ENCODE measurements at regions not wholly inside any gene's neighbourhood (a gene's known extent, or its start where the extent isn't known, plus 50 kb on each side); places are given as distances from the start of the nearest gene placed in this dataset.

- Mint-ChIP-seq H3K9me3 (ENCODE audit: low read depth) (peaks cover 22% of the 10 kb centered on the region), H3K4me1 (no peaks in the 10 kb centered on the region), H3K36me3 (no peaks in the 10 kb centered on the region), H3K4me3 (no peak overlapping the region), H3K27me3 (no peaks in the 10 kb centered on the region), H3K27ac (no peak overlapping the region)
- ATAC-seq (no peak), DNase-seq (no peak)
- CTCF ChIA-PET: no interaction called here
These were observed 253.1 kb upstream of the POM121L12 start for GRCh38 chr7:52782348-52782747.

GRCh38 chr7:52781250-52781649 is 254.2 kb upstream of the POM121L12 start:
- Mint-ChIP-seq H3K4me1 (no peaks in the 10 kb centered on the region), H3K36me3 (no peaks in the 10 kb centered on the region), H3K27ac (no peak overlapping the region), H3K9me3 (ENCODE audit: low read depth) (peaks cover 24% of the 10 kb centered on the region), H3K4me3 (no peak overlapping the region), H3K27me3 (no peaks in the 10 kb centered on the region)
- no peak for ATAC-seq
- CTCF ChIA-PET: no interaction called here
- DNase-seq: no peak

- CTCF ChIA-PET: no interaction called here
- Mint-ChIP-seq H3K9me3 (ENCODE audit: low read depth) (peaks cover 30% of the 10 kb centered on the region), H3K36me3 (no peaks in the 10 kb centered on the region), H3K4me3 (no peak overlapping the region), H3K27me3 (no peaks in the 10 kb centered on the region), H3K4me1 (no peaks in the 10 kb centered on the region), H3K27ac (no peak overlapping the region)
- DNase-seq: no peak
- no peak for ATAC-seq
These were observed 256.4 kb upstream of the POM121L12 start for GRCh38 chr7:52779004-52779403.

GRCh38 chr7:52777051-52777822 is 258.2 kb upstream of the POM121L12 start:
- H3K4me1 Mint-ChIP-seq: no peaks in the 10 kb centered on the region
- ATAC-seq (no peak), DNase-seq (no peak)
- no peak overlapping the region for H3K27ac Mint-ChIP-seq
- no peaks in the 10 kb centered on the region for H3K36me3 Mint-ChIP-seq
- CTCF ChIA-PET: interaction anchor here (0.7 kb wide), 1 partner anchor 1071 kb away, joined by 3 read pairs; no protein-coding TSS in a partner anchor
- H3K9me3 Mint-ChIP-seq (ENCODE audit: low read depth): peaks cover 25% of the 10 kb centered on the region
- no peak overlapping the region for H3K4me3 Mint-ChIP-seq
- no peaks in the 10 kb centered on the region for H3K27me3 Mint-ChIP-seq

- no peaks in the 10 kb centered on the region for H3K4me1 Mint-ChIP-seq
- H3K9me3 Mint-ChIP-seq (ENCODE audit: low read depth): peaks cover 29% of the 10 kb centered on the region
- no peak for ATAC-seq
- H3K27ac Mint-ChIP-seq: no peak overlapping the region
- H3K4me3 Mint-ChIP-seq: no peak overlapping the region
- CTCF ChIA-PET: no interaction called here
- no peak for DNase-seq
- no peaks in the 10 kb centered on the region for H3K36me3 Mint-ChIP-seq
- H3K27me3 Mint-ChIP-seq: no peaks in the 10 kb centered on the region
These were observed 259.6 kb upstream of the POM121L12 start for GRCh38 chr7:52775876-52776275.

GRCh38 chr7:52771177-52771576 is 264.3 kb upstream of the POM121L12 start:
- CTCF ChIA-PET: no interaction called here
- Mint-ChIP-seq H3K4me3 (no peak overlapping the region), H3K36me3 (no peaks in the 10 kb centered on the region), H3K27ac (no peak overlapping the region), H3K4me1 (no peaks in the 10 kb centered on the region), H3K27me3 (no peaks in the 10 kb centered on the region), H3K9me3 (ENCODE audit: low read depth) (peaks cover 18% of the 10 kb centered on the region)
- DNase-seq (no peak), ATAC-seq (no peak)

- H3K9me3 Mint-ChIP-seq (ENCODE audit: low read depth): peaks cover 11% of the 10 kb centered on the region
- no peaks in the 10 kb centered on the region for H3K4me1 Mint-ChIP-seq
- H3K27ac Mint-ChIP-seq: no peak overlapping the region
- no peaks in the 10 kb centered on the region for H3K27me3 Mint-ChIP-seq
- no peaks in the 10 kb centered on the region for H3K36me3 Mint-ChIP-seq
- H3K4me3 Mint-ChIP-seq: no peak overlapping the region
- ATAC-seq: no peak
- DNase-seq: no peak
- CTCF ChIA-PET: no interaction called here
These were observed 270.8 kb upstream of the POM121L12 start for GRCh38 chr7:52764492-52765169.

- CTCF ChIA-PET: no interaction called here
- no peak for ATAC-seq
- Mint-ChIP-seq H3K27ac (no peak overlapping the region), H3K4me1 (no peaks in the 10 kb centered on the region), H3K27me3 (no peaks in the 10 kb centered on the region), H3K36me3 (no peaks in the 10 kb centered on the region), H3K9me3 (ENCODE audit: low read depth) (peaks cover 11% of the 10 kb centered on the region), H3K4me3 (no peak overlapping the region)
- no peak for DNase-seq
These were observed 277.1 kb upstream of the POM121L12 start for GRCh38 chr7:52758356-52758755.

- DNase-seq (no peak), ATAC-seq (no peak)
- no peak overlapping the region for H3K4me3 Mint-ChIP-seq
- CTCF ChIA-PET: no interaction called here
- H3K4me1 Mint-ChIP-seq: no peaks in the 10 kb centered on the region
- no peak overlapping the region for H3K27ac Mint-ChIP-seq
- H3K27me3 Mint-ChIP-seq: no peaks in the 10 kb centered on the region
- no peaks in the 10 kb centered on the region for H3K36me3 Mint-ChIP-seq
- peaks cover 9% of the 10 kb centered on the region for H3K9me3 Mint-ChIP-seq (ENCODE audit: low read depth)
These were observed 281.6 kb upstream of the POM121L12 start for GRCh38 chr7:52753855-52754254.

GRCh38 chr7:52752891-52753290 is 282.5 kb upstream of the POM121L12 start:
- Mint-ChIP-seq H3K9me3 (ENCODE audit: low read depth) (peaks cover 9% of the 10 kb centered on the region), H3K27ac (no peak overlapping the region), H3K4me3 (no peak overlapping the region), H3K4me1 (no peaks in the 10 kb centered on the region), H3K36me3 (no peaks in the 10 kb centered on the region), H3K27me3 (no peaks in the 10 kb centered on the region)
- CTCF ChIA-PET: no interaction called here
- DNase-seq (no peak), ATAC-seq (no peak)

GRCh38 chr7:52749880-52750279 is 285.6 kb upstream of the POM121L12 start:
- peaks cover 13% of the 10 kb centered on the region for H3K9me3 Mint-ChIP-seq (ENCODE audit: low read depth)
- no peaks in the 10 kb centered on the region for H3K36me3 Mint-ChIP-seq
- CTCF ChIA-PET: no interaction called here
- no peak overlapping the region for H3K27ac Mint-ChIP-seq
- no peak overlapping the region for H3K4me3 Mint-ChIP-seq
- ATAC-seq (no peak), DNase-seq (no peak)
- no peaks in the 10 kb centered on the region for H3K27me3 Mint-ChIP-seq
- no peaks in the 10 kb centered on the region for H3K4me1 Mint-ChIP-seq

GRCh38 chr7:52747817-52748216 is 287.6 kb upstream of the POM121L12 start:
- no peak overlapping the region for H3K4me3 Mint-ChIP-seq
- H3K27ac Mint-ChIP-seq: no peak overlapping the region
- DNase-seq (no peak), ATAC-seq (no peak)
- no peaks in the 10 kb centered on the region for H3K27me3 Mint-ChIP-seq
- CTCF ChIA-PET: no interaction called here
- H3K9me3 Mint-ChIP-seq (ENCODE audit: low read depth): peaks cover 19% of the 10 kb centered on the region
- H3K36me3 Mint-ChIP-seq: no peaks in the 10 kb centered on the region
- no peaks in the 10 kb centered on the region for H3K4me1 Mint-ChIP-seq

GRCh38 chr7:52741670-52742290 is 293.7 kb upstream of the POM121L12 start:
- peaks cover 28% of the 10 kb centered on the region for H3K9me3 Mint-ChIP-seq (ENCODE audit: low read depth)
- H3K27ac Mint-ChIP-seq: no peak overlapping the region
- no peaks in the 10 kb centered on the region for H3K36me3 Mint-ChIP-seq
- no peaks in the 10 kb centered on the region for H3K4me1 Mint-ChIP-seq
- CTCF ChIA-PET: no interaction called here
- no peak overlapping the region for H3K4me3 Mint-ChIP-seq
- DNase-seq: no peak
- H3K27me3 Mint-ChIP-seq: no peaks in the 10 kb centered on the region
- ATAC-seq: no peak

- Mint-ChIP-seq H3K9me3 (ENCODE audit: low read depth) (peaks cover 27% of the 10 kb centered on the region), H3K4me1 (no peaks in the 10 kb centered on the region), H3K4me3 (no peak overlapping the region), H3K36me3 (peaks cover 2% of the 10 kb centered on the region), H3K27me3 (no peaks in the 10 kb centered on the region), H3K27ac (no peak overlapping the region)
- ATAC-seq (no peak), DNase-seq (no peak)
- CTCF ChIA-PET: no interaction called here
These were observed 299.8 kb upstream of the POM121L12 start for GRCh38 chr7:52735656-52736055.

All from activated CD8-positive, alpha-beta memory T cell treated with anti-CD3 and anti-CD28 coated beads, Interleukin-2, amount 10 ng/mL, durations not matched to agents 7 days and 5 days (primary cell).